ENCODE measurements at regions not wholly inside any gene's neighbourhood (a gene's known extent, or its start where the extent isn't known, plus 50 kb on each side); places are given as distances from the start of the nearest gene placed in this dataset.
"Not testable (repeated sequence)": the region's sequence is repeated elsewhere in the genome, so short reads cannot be mapped to it uniquely, and the experiment has no call there.

DNA sequence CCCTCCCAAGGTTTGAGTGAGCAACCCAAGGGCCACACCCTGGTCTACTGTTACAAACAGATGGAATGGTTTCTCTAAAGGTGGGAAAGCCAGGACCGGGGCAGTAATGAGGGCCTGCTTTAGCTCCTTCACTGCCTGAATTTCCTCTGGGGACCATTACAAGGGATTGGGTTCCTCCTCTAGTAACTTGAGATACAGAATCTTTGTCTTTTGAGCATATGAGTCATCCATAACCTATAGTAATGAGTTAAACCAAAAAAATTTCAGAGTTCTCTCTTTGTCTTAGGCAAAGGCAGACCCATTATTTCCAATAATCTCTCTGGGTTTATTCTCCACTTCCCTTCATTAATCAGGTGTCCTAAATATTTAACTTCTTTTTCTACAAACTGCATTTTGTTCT, 618.8 kb downstream of the HINT1 start:
- no peak for DNase-seq

- DNase-seq: no peak
These were observed 619.8 kb downstream of the HINT1 start for GRCh38 chr5:130545291-130545690.

DNA sequence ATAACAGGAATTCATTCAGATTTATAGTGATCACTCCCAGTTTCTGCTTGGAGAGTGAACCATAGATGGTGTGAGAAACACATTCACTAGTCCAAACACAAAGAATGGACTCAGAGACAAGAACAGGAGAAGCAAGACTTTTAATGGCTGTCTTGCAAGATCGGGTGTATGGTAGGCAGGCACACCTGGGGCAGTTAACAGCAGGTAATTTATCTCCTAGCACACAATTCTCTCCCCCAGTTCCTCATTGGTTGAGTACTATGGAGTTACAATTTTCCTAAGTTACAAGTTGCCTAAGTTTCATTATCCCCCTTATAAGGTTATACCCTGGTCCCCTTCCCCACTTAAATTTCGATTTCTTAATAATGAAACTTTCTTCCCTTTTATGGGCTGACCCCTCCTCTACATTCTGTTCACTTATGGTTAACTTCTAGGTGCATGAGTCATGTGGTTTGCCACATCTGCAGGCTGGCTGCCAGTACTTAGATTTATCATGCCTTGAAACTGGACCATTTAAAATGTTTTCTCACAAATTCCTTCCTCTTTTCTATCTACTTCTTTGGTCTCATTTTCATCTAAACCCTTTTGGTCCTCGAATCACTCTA, 623.3 kb downstream of the HINT1 start:
- DNase-seq: no peak

DNA sequence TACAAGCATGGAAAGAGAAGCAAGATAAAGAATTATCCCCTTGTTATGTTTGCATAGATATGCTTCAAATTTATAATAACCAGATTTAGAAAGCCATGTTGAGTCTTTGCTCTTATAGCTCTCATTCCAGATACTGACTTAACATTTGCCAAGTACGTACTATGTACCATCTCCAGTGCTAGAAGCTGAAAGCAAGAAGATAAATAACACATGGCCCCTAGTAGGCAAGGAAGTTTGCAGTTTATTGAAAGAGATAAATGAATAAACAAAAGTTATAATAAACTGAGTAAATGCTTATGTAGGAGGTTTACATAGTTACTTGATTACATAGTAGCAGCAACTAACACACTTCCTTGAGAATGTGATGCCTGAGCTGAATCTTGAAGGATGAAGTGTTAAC, 628.4 kb downstream of the HINT1 start:
- no peak for DNase-seq

DNA sequence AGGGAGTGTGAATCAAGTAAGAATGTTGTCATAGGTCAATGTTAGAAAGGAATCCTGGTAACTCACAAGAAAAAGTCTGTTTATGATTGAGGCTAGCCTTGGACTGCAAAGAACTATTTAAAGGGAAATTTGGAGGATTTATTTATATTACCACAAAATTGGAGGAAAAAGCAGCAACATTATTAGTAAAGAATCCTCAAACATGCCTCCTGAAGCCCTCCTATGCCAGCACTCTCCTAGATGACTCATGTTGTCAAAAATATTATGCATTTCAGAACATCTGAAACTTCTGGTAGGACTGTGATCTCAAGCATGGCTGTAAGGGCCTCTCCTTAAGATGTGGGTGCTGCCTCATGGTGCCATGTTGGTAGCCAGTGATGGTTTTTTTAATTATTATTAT, 628.5 kb downstream of the CHSY3 start:
- DNase-seq: no peak

DNA sequence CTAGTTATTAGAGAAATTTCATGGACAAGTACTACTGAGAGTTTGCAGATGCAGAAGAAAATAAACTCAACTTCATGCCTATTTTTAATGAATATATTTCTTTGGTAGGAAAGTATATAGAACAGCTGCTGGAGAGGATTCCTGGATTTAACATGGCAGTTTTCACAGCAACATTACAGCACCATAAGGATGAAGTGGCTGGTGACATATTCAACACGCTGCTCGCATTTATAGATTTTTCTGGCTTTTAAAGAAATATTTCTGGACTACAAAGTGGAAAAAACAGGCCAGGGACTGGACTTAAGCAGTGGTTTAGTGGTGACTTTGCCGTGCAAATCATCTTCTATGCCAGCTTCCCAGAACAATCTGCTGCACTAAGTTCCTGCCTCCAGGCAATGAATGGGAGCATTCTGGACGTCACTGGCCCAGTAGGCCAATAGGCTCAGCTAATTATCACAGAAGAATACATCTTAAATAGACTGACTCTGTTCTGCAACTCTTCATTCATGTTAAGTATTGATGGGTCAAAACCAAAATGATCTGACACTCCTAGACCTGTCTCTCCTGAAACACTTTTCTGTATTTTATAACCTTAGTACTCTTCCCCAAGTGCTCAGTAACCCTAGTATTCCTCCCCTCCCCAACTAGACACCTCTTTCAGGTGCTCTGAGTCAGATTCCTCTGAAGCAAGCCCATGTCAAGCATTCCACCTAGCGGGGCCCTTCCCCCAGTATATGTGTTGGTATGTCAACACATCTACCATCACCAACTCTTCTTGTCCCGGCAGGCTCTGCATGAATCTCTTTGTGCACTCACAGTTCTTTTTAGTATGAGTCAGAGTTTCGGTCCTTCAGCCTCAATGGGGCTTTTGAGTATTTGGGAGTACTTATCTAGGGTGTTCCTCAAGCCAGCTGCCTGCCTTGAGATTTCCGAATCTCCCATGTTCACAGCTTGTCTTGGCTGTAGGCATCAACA, 625.5 kb downstream of the CHSY3 start:
- DNase-seq: no peak

GRCh38 chr5:130529111-130529510, 624.8 kb downstream of the CHSY3 start:
- no peak for DNase-seq

GRCh38 chr5:130528474-130528873, 624.2 kb downstream of the CHSY3 start:
- no peak for DNase-seq

DNA sequence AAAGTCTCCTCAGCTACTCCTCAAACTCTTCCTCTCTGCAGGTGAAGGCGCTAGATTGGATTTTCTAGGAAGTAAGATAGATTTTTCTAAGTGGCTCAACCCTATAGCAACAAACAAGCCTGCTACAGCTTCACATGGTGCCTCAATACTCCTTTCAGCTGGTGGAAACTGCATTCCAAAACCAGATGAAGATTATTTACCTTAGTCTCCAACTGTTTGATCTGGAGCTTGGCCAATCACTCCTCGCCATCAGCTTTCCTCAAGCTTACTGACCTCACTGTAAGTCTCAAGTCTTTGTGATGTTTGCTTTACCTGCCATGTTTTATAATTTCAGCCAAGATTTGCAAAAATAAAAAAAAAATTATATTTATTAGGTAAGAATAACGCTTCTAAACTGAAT, 622.4 kb downstream of the CHSY3 start:
- DNase-seq: no peak

DNA sequence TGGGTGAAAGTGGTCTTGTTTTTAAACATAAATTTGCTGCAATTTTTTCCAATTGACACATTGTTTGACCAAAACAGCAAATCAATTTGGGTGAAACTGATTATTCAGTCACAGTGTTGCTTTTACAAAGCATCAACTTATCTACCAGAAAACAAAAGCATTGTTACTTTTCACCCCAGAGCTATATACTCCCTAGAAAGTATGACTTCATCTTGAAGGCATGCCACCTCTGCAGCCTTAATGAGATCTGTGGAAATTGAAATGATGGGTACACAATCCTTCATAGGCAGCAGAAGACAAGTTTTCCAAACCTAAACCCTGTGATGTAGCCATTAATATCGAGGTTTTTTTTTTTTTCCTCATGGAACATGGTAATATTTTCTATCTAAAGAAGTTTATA, 615.9 kb downstream of the CHSY3 start:
- no peak for DNase-seq

GRCh38 chr5:130514984-130515690, 610.9 kb downstream of the CHSY3 start:
- no peak for DNase-seq

DNA sequence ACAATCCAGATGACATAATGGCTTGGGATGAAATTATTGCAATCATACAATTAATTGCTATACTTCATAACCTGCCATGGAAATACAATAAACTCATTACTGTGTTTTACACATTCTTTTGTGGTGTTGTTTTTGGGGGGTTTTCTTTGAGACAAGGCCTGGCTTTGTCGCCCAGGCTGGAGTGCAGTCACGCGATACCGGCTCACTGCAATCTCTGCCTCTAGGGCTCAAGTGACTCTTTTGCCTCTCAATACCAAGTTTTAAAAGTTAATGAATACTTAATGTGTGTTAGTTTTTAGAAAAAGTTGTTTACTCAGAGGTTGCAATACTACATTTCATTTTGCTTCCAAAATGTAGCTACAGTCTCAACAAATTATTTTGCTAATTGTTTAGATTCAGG, 598.4 kb downstream of the CHSY3 start:
- DNase-seq: no peak

DNA sequence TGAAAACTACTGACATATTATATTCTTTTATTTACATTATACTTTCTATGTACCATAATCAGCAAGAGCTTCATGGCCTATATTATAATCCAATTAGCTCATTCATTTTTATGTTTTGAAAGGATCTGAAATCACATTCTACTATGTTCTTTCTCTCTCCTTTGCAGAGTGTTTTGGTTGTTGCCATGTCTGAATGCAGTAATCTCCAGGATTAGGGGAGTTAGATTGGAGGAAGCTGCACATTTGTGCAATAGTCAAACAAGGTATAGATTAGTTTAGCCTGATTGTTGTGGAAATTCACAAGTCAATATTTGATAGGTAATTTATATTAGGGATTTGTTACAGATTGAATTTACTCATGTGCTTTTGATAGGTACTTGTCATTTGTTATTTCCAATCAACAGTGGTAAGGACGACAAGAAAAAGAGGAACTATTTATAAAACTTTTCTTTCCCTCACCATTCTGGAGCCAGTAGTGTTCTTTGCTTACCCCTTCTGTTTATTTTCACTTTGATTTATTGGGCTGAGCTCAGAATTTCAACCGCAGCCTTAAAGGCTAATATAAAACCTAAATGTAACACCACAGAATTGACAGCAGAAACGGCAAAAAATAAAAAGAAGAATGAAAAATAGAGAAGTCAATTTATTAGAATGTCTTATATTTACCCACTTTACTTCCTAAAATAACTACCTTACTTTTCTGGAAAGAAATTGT, 597.0 kb downstream of the CHSY3 start:
- DNase-seq: no peak

DNA sequence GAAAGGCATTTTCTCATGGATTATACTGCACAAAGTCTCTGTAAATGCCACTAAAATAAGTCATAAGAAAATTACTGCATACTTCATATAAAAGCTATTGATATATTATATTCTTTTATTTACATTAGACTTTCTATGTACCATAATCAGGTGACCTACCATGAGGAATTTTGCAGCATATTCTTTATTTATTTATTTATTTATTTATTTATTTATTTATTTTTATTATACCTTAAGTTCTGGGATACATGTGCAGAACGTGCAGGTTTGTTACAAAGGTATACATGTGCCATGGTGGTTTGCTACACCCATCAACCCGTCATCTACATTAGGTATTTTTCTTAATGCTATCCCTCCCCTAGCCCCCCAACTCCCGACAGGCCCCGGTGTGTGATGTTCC, 596.2 kb downstream of the CHSY3 start:
- DNase-seq: not testable (repeated sequence)

DNA sequence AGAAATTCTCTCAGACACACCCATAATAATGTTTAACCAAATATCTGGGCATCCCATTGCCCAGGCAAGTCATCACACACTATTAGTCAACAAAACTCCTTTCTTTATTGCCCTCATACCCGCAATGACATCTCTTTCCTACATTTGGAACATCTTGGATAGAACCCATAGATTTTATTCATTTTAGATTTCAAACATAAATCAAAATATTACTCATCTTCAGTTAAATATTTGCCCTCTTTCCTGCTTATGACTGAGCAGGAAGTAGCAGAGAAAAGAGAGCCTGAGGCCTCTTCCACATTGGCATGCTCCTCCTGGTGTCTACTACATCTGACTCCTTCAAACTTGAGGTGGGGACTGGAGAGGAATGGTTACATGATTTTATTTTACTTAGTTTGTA, 592.0 kb downstream of the CHSY3 start:
- DNase-seq: no peak

DNA sequence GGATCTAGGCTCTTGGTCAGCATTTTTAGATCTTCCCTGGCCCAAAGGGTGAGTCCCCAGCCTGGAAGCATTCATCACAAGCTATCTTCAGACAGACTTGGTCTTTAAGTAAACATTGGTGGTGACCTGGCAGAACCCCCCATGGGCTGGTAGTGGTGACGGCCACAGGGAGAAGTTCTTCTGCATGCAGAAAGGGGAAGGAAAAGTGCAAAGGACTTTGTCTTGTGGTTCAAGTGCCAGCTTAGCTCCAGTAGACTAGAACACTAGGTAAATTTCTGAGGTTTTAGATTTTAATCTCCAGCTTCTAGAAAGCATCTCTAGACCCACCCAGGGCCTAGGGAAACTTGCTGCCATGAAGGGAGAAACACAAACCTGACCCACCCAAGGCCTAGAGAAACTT, 584.0 kb downstream of the CHSY3 start:
- no peak for DNase-seq

DNA sequence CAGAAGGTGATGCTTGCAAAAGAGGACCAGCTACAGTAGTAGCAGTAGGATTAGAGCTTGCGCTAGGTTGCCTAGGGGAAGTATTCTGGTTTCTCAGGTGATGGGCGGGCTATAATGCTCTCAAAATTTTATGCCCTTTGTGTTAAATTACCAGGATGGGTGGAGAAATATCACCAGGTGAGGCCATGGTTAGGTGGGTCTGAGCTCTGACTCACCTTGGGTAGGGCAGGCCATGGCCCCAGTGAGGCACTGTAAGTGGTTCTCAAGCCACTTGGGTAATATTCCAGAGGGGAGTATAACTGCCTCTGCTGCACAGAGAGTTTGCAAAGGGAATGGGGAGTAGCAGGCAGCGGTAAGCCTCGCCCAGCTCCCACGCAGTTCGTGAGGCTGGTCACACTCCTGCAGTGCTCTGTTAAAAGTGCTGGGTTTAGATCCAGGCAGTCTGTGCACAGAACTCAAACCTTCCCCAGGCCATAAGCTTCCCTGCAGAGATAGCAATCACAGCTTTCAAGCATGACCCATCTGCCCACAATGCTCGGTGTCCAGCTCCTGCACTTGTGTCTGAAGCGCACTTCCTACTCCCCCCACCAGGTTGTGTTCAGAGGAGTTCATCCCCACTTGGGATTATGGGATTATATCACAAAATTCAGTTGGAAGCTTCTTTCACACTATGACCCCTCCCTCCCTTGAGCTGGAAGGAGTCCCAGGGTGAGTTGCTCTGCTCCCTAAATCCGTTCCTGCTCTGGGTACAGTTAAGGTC, 575.0 kb downstream of the CHSY3 start:
- DNase-seq: no peak

GRCh38 chr5:130476325-130476724, 572.1 kb downstream of the CHSY3 start:
- no peak for DNase-seq

- no peak for DNase-seq
These were observed 558.3 kb downstream of the CHSY3 start for GRCh38 chr5:130462516-130462915.

DNA sequence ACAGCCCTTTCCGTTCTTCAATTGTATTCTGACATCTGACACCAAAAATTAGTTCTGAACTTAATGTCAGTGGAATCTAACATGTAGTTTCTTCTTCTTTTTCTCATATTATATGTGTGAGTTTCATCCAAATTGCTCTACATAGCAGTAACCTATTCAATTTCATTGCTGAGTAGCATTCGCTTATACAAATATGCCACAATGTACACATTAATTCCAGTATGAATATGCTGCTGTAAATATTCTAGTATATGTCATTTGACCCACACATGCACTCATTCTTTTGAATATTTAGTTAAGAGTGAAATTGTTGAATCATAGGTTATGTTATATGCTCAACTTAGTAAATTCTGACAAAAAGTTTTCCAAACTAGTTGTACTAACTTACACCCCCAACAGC, 550.9 kb downstream of the CHSY3 start:
- no peak for DNase-seq

DNA sequence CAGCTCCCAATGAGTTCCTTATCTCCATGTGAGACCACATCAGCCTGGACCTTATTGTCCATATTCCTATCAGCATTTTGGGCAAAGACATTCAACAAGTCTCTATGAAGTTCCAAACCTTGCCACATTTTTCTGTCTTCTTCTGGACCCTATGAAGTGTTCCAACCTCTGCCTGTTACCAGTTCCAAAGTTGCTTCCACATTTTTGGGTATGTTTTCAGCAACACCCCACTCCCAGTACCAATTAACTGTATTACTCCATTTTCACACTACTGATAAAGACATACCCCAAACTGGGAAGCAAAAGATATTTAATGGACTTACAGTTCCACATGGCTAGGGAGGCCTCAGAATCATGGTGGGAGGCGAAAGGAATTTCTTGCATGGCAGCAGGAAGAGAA, 548.5 kb downstream of the CHSY3 start:
- DNase-seq: no peak

- DNase-seq: no peak
These were observed 532.2 kb downstream of the CHSY3 start for GRCh38 chr5:130436430-130436829.

All from NCI-H69 (cell line).